ENCODE measurements at regions not wholly inside any gene's neighbourhood (a gene's known extent, or its start where the extent isn't known, plus 50 kb on each side); places are given as distances from the start of the nearest gene placed in this dataset.

DNA sequence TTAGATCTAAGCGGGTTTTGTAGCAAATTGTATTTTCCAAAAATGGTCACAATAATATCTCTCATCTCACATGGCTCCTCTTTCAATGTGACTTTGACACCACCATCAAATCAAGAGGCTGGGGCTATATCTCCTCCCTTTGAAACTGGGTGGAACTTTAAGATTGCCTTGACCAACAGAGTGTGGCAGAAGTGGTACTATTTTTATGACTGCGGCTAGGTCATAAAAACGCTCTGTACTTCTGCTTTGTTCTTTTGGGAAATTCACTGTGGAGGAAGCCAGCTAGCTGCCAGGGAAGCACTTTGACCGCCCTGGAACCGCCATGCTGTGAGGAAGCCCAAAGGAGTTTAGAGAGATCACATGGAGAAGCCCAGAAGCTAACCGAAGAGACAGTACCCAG lies 50.7 kb upstream of the ACOT11 start:
- no peak for DNase-seq

DNA sequence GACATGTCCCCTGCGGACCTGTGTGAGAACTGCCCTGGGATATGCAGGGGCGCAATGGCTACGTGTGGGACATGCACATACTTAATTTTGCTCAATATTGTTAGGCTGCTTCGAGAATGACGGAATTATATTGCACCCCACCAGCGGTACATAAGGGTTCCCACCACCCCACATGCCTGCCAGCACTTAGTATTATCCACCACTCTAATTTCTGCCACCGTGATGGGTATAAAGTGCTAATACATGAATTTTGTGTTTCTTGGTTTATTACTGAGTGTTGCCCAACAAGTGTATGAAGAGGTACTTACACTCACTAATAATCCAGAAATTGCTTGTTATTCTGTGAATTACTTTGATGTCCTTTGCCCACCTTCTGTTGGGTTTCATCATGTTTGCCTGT lies 52.1 kb upstream of the ACOT11 start:
- no peak for DNase-seq

GRCh38 chr1:54493608-54494007 lies 54.4 kb upstream of the ACOT11 start:
- DNase-seq, result no peak

DNA sequence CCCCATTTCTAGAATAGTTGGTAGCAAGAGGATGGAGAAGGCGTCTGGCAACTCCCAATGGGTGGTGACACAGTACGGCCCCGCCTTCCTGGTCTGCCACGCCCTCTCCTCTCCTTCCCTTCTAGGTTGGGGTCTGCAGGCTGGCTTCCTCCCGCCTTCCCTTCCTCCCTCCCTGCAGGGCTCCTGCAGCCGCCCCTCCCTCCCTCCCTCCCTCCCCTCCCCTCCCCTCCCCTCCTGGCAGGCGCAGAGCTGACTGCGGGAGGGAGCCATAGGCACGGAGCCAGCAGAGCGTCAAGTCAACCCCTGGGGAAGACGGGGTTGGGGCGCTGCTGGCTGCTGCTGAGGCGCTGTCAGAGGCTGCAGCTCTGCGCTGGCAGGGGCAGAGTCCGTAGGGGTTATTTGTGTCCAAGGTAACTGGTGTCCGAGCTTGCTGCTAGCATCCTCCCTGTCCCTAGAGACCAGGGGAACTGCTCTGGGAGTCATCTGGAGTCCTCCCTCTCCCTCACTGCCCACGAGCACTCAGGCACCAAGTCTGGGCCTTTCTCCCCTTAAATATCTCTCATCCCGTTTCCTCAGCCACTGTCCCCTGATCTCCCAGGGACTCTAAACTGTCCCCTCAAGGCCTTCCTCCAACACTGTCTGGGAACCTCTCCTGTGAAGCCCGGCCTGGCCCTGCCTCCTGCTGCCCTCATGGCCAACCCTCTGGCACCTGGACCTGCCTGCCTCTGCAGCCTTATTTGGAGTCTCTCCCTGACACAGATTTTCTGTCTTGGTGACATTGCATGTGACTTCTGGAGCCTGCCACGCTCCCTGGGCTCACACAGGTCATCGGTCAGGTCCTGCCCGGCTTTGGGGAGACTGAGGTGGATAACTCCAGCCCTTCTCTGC lies 57.4 kb upstream of the ACOT11 start:
- DNase-seq, result no peak

- no peak for DNase-seq
Observed at GRCh38 chr1:54489627-54490250, 58.3 kb upstream of the ACOT11 start.

DNA sequence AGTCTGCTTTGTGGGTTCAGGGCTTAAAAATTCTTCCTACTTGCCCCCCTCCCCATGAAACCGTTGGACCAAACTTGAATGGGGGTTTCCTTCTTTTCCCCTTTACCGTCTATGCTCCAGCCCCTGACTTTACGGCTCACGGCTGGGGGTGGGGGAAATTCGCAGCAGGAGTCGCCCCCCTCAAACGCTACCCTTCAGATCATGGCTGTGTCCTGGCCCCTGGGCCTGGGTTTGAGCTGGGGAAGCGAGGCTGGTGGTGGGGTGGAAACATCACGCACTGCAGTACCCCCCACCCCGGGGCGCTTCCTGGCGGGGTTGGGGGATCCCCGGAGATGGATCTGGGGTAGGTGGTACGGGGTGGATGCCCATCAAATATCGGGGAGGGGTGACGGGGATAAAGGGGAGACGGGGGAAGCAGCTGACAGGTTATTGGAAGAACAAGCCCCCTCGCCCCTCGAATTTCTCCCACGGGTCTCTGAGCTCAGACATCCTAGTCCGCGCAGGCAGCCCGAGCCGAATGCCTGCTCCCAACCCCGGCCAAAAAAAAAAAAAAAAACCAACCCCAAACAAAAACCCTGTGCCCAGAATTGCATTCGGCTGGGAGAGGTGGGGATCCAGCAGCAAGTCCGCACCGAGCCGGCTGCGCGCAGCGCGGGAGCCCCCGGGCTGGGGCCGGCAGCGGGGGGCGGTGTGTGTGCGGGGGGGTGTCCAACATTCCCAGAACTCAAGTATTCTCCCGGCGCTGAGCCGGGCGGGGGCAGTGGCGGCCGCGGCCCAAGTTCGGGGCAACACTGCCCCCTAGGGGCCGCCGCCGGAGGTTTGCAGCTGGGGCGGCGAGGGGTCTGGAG lies 59.0 kb upstream of the ACOT11 start:
- peak; percentile 91 for DNase-seq

GRCh38 chr1:54488065-54488750 lies 59.8 kb upstream of the ACOT11 start:
- peak; percentile 91 for DNase-seq

DNA sequence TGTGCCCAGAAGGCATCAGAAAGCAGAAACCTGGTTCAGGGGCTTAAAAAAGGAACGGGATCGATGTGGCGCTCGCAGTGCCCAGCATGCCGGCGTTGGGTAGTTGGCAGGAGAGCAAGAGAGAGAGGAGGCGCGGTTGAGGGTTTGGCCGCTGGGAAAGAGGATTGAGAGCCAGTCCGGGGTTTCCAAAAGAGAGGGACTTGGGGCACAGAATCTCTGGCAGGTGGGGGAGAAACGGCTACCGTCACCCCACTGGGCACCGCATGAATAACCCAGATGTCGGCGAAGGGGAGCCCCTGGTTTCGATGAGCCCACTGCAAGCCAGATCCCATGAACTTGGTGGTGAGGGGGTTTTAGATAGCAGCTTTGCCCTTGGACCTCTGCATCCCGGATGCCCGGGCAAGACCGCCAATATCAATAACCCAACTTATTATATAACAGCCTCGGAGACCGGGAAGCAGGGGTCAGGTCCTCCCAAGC lies 60.4 kb upstream of the ACOT11 start:
- DNase-seq, result no peak

DNA sequence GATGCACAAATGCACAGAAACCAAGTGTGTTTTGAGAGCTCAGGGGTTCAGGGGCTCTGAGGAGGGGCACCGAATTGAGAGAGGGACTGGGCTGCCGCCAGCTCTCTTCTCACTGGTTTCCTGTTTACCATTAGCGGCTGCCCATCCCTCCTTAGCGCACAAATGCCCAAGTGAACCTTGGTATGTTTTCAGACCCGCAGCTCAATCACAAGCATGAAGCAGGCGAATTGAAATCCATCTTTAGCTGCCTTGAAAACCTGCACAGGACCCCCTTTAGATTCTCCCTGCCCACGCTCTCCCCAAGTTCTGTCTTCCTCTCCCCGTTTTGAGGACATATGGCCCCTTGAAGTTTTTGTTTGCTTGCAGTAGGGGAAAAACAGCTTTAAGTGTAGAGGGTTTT lies 61.1 kb upstream of the ACOT11 start:
- DNase-seq, result no peak

DNA sequence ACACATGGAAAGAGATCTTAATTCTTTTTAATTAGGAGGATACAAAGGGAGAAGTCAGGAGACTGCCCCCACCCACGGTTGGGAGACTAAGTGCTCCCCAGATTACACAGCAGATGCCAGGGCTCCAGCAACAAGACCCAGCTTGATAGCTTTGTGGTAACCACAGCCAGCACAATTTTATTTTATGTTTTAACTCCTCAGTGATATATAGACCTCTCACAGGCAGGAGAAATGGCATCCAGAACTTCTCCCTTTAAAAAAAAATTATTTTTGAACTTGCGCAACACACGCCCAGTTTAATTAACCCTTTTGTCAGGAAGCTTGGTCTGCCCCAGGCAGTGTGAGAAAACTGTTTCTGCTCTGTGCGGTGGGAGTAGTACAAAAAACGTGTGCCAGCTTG lies 62.6 kb upstream of the ACOT11 start:
- peak; percentile 49 for DNase-seq

DNA sequence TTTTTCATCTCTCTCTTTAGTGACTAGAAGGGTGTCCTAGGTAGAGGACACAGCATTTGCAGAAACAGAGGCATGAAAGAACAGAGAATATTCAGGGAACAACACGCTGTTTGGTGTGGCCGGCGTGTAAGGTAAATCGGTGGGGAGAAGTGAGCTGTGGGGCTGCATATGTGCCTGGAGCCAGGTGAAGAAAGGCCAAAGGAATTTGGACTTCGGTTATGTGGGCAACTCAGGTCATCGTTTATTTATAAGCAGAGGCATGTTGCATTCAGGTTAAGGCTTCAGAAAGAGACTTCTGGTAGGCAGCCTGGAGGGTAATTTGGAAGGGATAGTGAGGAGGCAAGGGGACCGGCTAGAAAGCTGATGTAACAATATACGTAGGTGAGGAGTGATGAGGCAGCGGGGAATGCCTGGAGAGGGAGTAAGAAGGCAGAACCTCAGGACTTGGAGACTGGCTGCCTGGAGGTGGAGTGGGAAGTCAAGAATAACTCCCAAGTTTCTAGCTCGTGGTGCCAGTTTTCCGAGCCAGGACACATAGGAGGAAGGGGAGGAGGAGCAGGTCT lies 64.1 kb upstream of the ACOT11 start:
- DNase-seq, result no peak

- no peak for DNase-seq
Observed at GRCh38 chr1:54481201-54481884, 66.7 kb upstream of the ACOT11 start.

GRCh38 chr1:54480525-54480848 lies 67.5 kb upstream of the ACOT11 start:
- no peak for DNase-seq

DNA sequence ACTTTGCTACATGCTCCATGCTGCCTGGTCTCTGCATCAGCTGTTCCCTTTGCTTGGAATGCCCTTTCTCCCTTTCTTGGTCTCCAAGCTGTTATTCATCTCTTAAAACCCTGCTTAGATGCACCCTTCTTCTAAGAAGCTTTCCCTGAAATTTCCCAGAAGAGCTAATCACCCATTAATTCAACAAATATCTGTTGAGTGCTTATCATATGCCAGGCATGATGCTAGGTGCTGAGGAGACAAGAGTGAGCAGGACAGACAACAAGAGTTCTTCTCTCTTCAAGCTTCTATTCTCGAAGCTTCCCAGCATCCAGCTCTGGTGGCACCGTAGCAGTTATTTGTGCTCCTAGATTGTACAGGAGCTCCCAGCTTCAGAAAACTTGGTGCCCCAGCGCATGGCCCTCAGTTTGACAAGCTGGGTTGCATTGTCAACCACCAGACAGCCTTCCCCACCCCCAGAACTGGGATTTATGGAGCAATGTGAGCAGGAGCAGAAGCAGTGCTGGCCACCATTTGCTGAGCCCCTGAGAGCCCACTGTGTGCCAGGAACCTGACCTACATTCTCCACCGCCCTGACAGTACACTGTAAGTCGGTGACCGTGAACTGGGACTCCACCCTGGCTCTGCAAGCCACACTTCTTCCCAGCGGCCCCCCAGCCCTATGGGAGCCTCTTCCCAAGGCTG lies 68.0 kb upstream of the ACOT11 start:
- DNase-seq, result no peak

DNA sequence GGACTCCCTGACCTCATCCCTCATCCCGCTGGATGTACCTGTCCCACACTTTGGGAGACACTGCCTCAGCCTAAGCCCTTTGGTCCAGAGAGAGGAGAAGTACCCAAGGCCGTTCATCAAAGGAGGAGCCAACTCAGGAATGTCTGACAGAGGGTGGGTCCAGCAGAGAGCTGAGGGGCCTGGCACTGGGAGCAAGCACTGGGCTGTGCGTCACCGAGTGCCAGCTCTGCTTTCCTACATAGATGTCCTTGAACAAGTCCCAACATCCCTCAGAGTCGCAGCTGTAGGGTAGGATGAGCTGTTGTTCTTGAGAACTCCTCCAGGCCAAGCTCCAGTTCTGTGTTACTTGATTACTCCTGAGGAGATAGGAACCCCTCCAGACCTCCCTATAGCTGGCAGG lies 68.8 kb upstream of the ACOT11 start:
- DNase-seq, result no peak

DNA sequence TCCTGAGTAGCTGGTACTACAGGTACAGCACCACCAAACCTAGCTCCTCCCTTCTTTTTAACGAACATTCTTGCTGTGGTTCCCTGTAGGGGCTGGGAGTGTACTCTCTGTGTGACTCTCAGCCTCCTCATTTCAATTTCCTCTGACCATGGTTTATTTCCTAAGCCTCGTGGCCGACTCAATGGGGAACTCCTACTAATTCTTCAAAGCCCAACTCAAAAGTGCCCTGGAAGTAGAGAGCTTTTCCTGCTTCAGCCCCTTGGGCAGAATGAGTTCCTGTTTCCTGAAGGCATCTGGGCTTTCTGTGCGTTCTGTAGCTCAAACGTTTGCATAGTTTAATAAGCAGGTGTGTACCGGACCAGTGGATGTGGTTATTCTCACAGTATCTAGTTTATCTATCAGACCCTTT lies 70.9 kb upstream of the ACOT11 start:
- DNase-seq, result no peak

DNA sequence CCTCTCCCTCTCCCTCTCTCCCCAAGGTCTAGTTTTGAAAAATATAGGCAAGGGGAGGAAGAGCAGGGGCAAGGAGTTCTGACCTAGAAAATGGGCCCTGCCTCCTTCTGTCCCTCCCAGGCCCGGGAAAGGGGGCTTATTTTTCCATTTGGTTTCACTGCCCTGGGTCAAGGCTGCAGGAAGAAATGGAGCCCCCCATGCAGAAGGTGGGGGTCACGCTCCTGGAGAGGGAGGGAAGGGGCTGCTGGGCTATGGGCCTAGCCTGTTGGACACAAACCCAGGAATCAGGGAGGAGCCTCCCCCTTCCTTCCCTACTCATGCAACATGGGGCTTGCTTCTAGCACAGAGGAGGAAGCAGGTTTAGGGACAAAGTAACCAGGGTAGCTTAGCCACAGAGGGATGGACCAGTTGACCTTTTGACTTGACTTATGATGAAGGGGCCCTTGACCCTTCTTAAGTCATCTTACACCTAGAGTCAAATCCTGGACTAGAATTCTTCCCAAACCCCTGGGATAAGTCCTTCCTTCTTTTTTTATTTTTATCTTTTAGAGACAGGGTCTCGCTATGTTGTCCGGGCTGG lies 70.4 kb upstream of the SSBP3 start:
- no peak for DNase-seq

- peak; percentile 68 for DNase-seq
Observed at GRCh38 chr1:54475946-54476516, 69.8 kb upstream of the SSBP3 start.

GRCh38 chr1:54475357-54475881 lies 69.2 kb upstream of the SSBP3 start:
- DNase-seq, result no peak

Data from skin of body (tissue), 1 donor.